Stimulated activated CD4-positive, alpha-beta T cell treated with anti-CD3 and anti-CD28 coated beads, TNF-alpha, amount 100 ng/mL, for 1 hour (primary cell): ENCODE measurements at regions not wholly inside any gene's neighbourhood (a gene's known extent, or its start where the extent isn't known, plus 50 kb on each side); places are given as distances from the start of the nearest gene placed in this dataset.
A peak's percentile ranks its signal among the peaks of the same experiment; 100 is the strongest.

Source experiments
- DNase-seq, 3 donors: peaks; one replicate each; pipeline ENCODE4 v3.0.0-alpha.2; 2020; ENCODE audit warnings: low read depth in 3 of 3, low spot score in 1 of 3

GRCh38 chr13:22049384-22049783, 378.5 kb downstream of the FGF9 start:
- DNase-seq = no peak

- no peak for DNase-seq
Measured at GRCh38 chr13:22050951-22051563, 380.2 kb downstream of the FGF9 start.

GRCh38 chr13:22053053-22053452, 382.2 kb downstream of the FGF9 start:
- DNase-seq = no peak

- DNase-seq = no peak
Measured at GRCh38 chr13:22055259-22055658, 384.4 kb downstream of the FGF9 start.

GRCh38 chr13:22060187-22060586, 389.3 kb downstream of the FGF9 start:
- no peak for DNase-seq

- DNase-seq = peak in 1 of 3 donors; percentile 39
Measured at GRCh38 chr13:22061371-22061805, 390.5 kb downstream of the FGF9 start.

- DNase-seq = no peak
Measured at GRCh38 chr13:22061806-22062391, 391.0 kb downstream of the FGF9 start.

GRCh38 chr13:22062478-22063205, 391.8 kb downstream of the FGF9 start:
- DNase-seq = no peak

GRCh38 chr13:22063416-22064124, 392.7 kb downstream of the FGF9 start:
- DNase-seq = no peak

GRCh38 chr13:22064854-22065620, 394.2 kb downstream of the FGF9 start:
- no peak for DNase-seq

GRCh38 chr13:22073718-22074117, 402.8 kb downstream of the FGF9 start:
- no peak for DNase-seq

- no peak for DNase-seq
Measured at GRCh38 chr13:22074403-22074802, 403.5 kb downstream of the FGF9 start.

- no peak for DNase-seq
Measured at GRCh38 chr13:22076658-22077057, 405.8 kb downstream of the FGF9 start.

GRCh38 chr13:22077205-22077683, 406.4 kb downstream of the FGF9 start:
- no peak for DNase-seq

GRCh38 chr13:22077764-22078163, 406.9 kb downstream of the FGF9 start:
- no peak for DNase-seq

GRCh38 chr13:22079961-22080360, 409.1 kb downstream of the FGF9 start:
- no peak for DNase-seq

- no peak for DNase-seq
Measured at GRCh38 chr13:22080832-22081231, 410.0 kb downstream of the FGF9 start.

- no peak for DNase-seq
Measured at GRCh38 chr13:22081430-22081829, 410.6 kb downstream of the FGF9 start.

GRCh38 chr13:22082030-22082429, 411.2 kb downstream of the FGF9 start:
- DNase-seq = no peak

GRCh38 chr13:22082437-22083100, 411.7 kb downstream of the FGF9 start:
- no peak for DNase-seq
